CD4-positive, alpha-beta T cell (primary cell): ENCODE measurements at regions not wholly inside any gene's neighbourhood (a gene's known extent, or its start where the extent isn't known, plus 50 kb on each side); places are given as distances from the start of the nearest gene placed in this dataset.

Experiments
- ATAC-seq: fragments of 200-7000 bp; cut with Tn5 transposase; one replicate; pipeline ENCODE4 v1.10.0; 2022; ENCODE audit warnings: mild to moderate bottlenecking; ENCODE audit not compliant: poor library complexity
- CTCF ChIA-PET: fragments of 350-600 bp; sonication (Branson Sonifier 250); formaldehyde crosslinking; loops from one replicate; lab custom pipeline; 2021; ENCODE audit warnings: antibody characterized with exemption, inconsistent platforms; lab: Charles Lee
- POLR2A ChIA-PET: fragments of 350-600 bp; sonication (Branson Sonifier 250); formaldehyde crosslinking; loops from one replicate; lab custom pipeline; 2021; ENCODE audit warnings: antibody characterized with exemption, inconsistent platforms; lab: Charles Lee
- DNase-seq, 14 experiments: peaks; one replicate each; pipeline ENCODE4 v3.0.0-alpha.2; 2013 to 2020; ENCODE audit warnings: mixed read lengths in 2 of 14
- H3K27ac ChIP-seq, 2 donors: one replicate each; pipeline versions ENCODE4 v1.5.1 to v1.7.0; 2013; ENCODE audit warnings: low read length in 2 of 2, low read depth in 1 of 2, mild to moderate bottlenecking in 1 of 2
- H3K27me3 ChIP-seq, 2 experiments: 1 replicate in 1 of 2; 2 replicates in 1 of 2; pipeline versions ENCODE4 v1.6.1 to v1.7.0; 2013; ENCODE audit warnings: low read length in 2 of 2, control low read depth in 1 of 2, mild to moderate bottlenecking in 1 of 2, moderate library complexity in 1 of 2; ENCODE audit not compliant: insufficient read depth in 2 of 2, control insufficient read depth in 1 of 2
- H3K36me3 ChIP-seq: one replicate; pipeline ENCODE4 v1.6.1; 2013; ENCODE audit warnings: low read length, control low read depth; ENCODE audit not compliant: insufficient read depth
- H3K4me1 ChIP-seq: one replicate; pipeline ENCODE4 v1.6.1; 2013; ENCODE audit warnings: low read length, control low read depth; ENCODE audit not compliant: insufficient read depth
- H3K4me3 ChIP-seq: one replicate; pipeline ENCODE4 v1.5.1; 2013; ENCODE audit warnings: mild to moderate bottlenecking, low read length, moderate library complexity
- H3K9me3 ChIP-seq, 2 experiments: 1 replicate in 1 of 2; 2 replicates in 1 of 2; pipeline versions ENCODE4 v1.6.1 to v1.7.0; 2013; ENCODE audit warnings: low read length in 2 of 2, mild to moderate bottlenecking in 2 of 2, control low read depth in 1 of 2, moderate library complexity in 1 of 2; ENCODE audit not compliant: control insufficient read depth in 1 of 2, insufficient read depth in 1 of 2
- H3K27ac Mint-ChIP-seq: one replicate; pipeline ENCODE4 v1.8.0; 2020; ENCODE audit warnings: mixed read lengths
- H3K27me3 Mint-ChIP-seq: one replicate; pipeline ENCODE4 v1.8.0; 2021; ENCODE audit warnings: mixed read lengths
- H3K36me3 Mint-ChIP-seq: one replicate; pipeline ENCODE4 v1.8.0; 2021; ENCODE audit warnings: low read depth, mixed read lengths
- H3K4me1 Mint-ChIP-seq: one replicate; pipeline ENCODE4 v1.8.0; 2021; ENCODE audit warnings: low read depth, mixed read lengths
- H3K4me3 Mint-ChIP-seq: one replicate; pipeline ENCODE4 v1.8.0; 2020; ENCODE audit warnings: mild to moderate bottlenecking, mixed read lengths
- H3K9me3 Mint-ChIP-seq: one replicate; pipeline ENCODE4 v1.8.0; 2020; ENCODE audit warnings: mixed read lengths
- intact Hi-C, 2 experiments: fragments of 100-400 bp; cut with DNase I in 1 of 2; cut with micrococcal nuclease in 1 of 2; formaldehyde crosslinking; loops; one replicate each; pipeline versions ENCODE4 v1.15.1 to v1.9.0; 2023 to 2025; cut with DNase I, micrococcal nuclease
- TF ChIP-seq, protein P1 (sequence below): fragments of 200-600 bp; IDR thresholded peaks from one replicate; pipeline ENCODE4 v1.8.0; 2022; ENCODE audit warnings: antibody characterized with exemption, mild to moderate bottlenecking

DNA sequence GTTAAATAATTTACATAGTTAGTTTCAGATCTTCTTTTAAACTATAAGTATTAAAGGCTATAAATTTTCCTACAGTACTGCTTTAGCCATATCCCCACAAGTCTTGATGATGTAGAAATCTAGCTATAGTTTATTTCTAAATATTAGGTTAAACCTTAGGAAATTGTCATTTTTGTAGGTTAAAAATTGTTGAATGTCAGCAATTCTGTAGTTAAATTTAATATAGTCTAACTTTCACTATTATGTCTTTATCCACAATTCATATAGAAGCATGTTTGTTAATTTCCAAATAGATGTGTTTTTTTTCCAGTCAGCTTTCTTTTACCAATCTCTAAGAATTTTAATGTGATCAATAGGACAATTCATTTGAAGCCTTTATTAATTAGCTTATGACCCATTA lies 199.7 kb downstream of the ETAA1 start:
- intact Hi-C loops = no loop called here
- no peaks in the 10 kb centered on the region for H3K9me3 ChIP-seq
- no peaks in the 10 kb centered on the region for H3K36me3 Mint-ChIP-seq
- no peak overlapping the region for H3K27ac ChIP-seq
- no peak overlapping the region for H3K4me3 ChIP-seq
- no peaks in the 10 kb centered on the region for H3K4me1 Mint-ChIP-seq
- ATAC-seq (no peak), DNase-seq (no peak)
- no peaks in the 10 kb centered on the region for H3K27me3 Mint-ChIP-seq
- CTCF ChIA-PET = interaction anchor here (0.6 kb wide), 1 partner anchor 884 kb away, joined by 4 read pairs; no protein-coding TSS in a partner anchor
- peaks cover 6% of the 10 kb centered on the region for H3K9me3 Mint-ChIP-seq
- H3K4me3 Mint-ChIP-seq = no peak overlapping the region
- POLR2A ChIA-PET = no interaction called here
- H3K4me1 ChIP-seq = no peaks in the 10 kb centered on the region
- H3K36me3 ChIP-seq = no peaks in the 10 kb centered on the region
- H3K27ac Mint-ChIP-seq = no peak overlapping the region
- TF ChIP-seq, protein P1, sequence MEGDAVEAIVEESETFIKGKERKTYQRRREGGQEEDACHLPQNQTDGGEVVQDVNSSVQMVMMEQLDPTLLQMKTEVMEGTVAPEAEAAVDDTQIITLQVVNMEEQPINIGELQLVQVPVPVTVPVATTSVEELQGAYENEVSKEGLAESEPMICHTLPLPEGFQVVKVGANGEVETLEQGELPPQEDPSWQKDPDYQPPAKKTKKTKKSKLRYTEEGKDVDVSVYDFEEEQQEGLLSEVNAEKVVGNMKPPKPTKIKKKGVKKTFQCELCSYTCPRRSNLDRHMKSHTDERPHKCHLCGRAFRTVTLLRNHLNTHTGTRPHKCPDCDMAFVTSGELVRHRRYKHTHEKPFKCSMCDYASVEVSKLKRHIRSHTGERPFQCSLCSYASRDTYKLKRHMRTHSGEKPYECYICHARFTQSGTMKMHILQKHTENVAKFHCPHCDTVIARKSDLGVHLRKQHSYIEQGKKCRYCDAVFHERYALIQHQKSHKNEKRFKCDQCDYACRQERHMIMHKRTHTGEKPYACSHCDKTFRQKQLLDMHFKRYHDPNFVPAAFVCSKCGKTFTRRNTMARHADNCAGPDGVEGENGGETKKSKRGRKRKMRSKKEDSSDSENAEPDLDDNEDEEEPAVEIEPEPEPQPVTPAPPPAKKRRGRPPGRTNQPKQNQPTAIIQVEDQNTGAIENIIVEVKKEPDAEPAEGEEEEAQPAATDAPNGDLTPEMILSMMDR = no peak
- H3K27me3 ChIP-seq = no peaks in the 10 kb centered on the region

DNA sequence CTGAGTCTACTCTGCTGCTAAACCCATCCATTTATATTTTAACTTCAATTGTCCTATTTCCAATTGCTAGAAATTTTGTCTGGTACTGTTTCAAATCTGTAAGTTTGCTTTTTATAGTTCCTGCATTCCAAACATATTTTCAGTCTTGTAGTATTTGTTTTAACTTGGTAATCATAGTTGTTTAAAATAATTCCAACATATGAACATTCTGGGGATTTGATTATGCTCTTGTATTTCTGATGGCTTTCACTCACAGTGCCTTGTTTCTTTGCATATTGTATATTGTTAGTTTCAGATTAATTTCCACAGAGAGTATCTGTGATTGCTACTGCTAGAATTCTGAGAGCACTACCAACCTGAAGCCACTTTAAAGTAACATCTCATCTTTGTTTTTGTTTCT lies 202.4 kb downstream of the ETAA1 start:
- CTCF ChIA-PET = no interaction called here

GRCh38 chr2:67600222-67600871 lies 203.2 kb downstream of the ETAA1 start:
- CTCF ChIA-PET = no interaction called here
- DNase-seq (no peak), ATAC-seq (no peak)
- H3K36me3 Mint-ChIP-seq = no peaks in the 10 kb centered on the region
- TF ChIP-seq, protein P1 = no peak
- H3K9me3 Mint-ChIP-seq = no peaks in the 10 kb centered on the region
- no peak overlapping the region for H3K4me3 ChIP-seq
- no peaks in the 10 kb centered on the region for H3K9me3 ChIP-seq
- no peaks in the 10 kb centered on the region for H3K36me3 ChIP-seq
- H3K27ac Mint-ChIP-seq = no peak overlapping the region
- no peaks in the 10 kb centered on the region for H3K4me1 ChIP-seq
- intact Hi-C loops = no loop called here
- POLR2A ChIA-PET = no interaction called here
- no peak overlapping the region for H3K4me3 Mint-ChIP-seq
- no peaks in the 10 kb centered on the region for H3K4me1 Mint-ChIP-seq
- no peaks in the 10 kb centered on the region for H3K27me3 ChIP-seq
- no peak overlapping the region for H3K27ac ChIP-seq
- H3K27me3 Mint-ChIP-seq = no peaks in the 10 kb centered on the region

More for the DNA sequence above, 202.4 kb downstream of the ETAA1 start:
- Histone ChIP-seq H3K9me3 (no peaks in the 10 kb centered on the region), H3K4me1 (no peaks in the 10 kb centered on the region), H3K4me3 (no peak overlapping the region), H3K27me3 (no peaks in the 10 kb centered on the region), H3K36me3 (no peaks in the 10 kb centered on the region), H3K27ac (no peak overlapping the region)
- intact Hi-C loops = no loop called here
- Mint-ChIP-seq H3K36me3 (no peaks in the 10 kb centered on the region), H3K9me3 (no peaks in the 10 kb centered on the region), H3K27ac (no peak overlapping the region), H3K4me1 (no peaks in the 10 kb centered on the region), H3K27me3 (no peaks in the 10 kb centered on the region), H3K4me3 (no peak overlapping the region)
- no peak for DNase-seq
- TF ChIP-seq, protein P1 = no peak
- no peak for ATAC-seq
- POLR2A ChIA-PET = no interaction called here
